Activated naive CD4-positive, alpha-beta T cell treated with anti-CD3 and anti-CD28 coated beads, Interleukin-2, amount 50 U/mL, for 24 hours (primary cell): ENCODE measurements at regions not wholly inside any gene's neighbourhood (a gene's known extent, or its start where the extent isn't known, plus 50 kb on each side); places are given as distances from the start of the nearest gene placed in this dataset.

Experiments used
- H3K27ac Mint-ChIP-seq: one replicate; pipeline ENCODE4 v1.8.0; 2021; ENCODE audit warnings: mild to moderate bottlenecking, mixed read lengths
- H3K27me3 Mint-ChIP-seq: one replicate; pipeline ENCODE4 v1.8.0; 2021; ENCODE audit warnings: mixed read lengths
- H3K36me3 Mint-ChIP-seq: one replicate; pipeline ENCODE4 v1.8.0; 2021; ENCODE audit warnings: mixed read lengths
- H3K4me1 Mint-ChIP-seq: one replicate; pipeline ENCODE4 v1.8.0; 2021; ENCODE audit warnings: mixed read lengths
- H3K4me3 Mint-ChIP-seq: one replicate; pipeline ENCODE4 v1.8.0; 2021; ENCODE audit warnings: mild to moderate bottlenecking, mixed read lengths
- H3K9me3 Mint-ChIP-seq: one replicate; pipeline ENCODE4 v1.8.0; 2021; ENCODE audit warnings: mixed read lengths

- Mint-ChIP-seq H3K9me3 (no peaks in the 10 kb centered on the region), H3K36me3 (no peaks in the 10 kb centered on the region), H3K27ac (no peak overlapping the region), H3K4me1 (no peaks in the 10 kb centered on the region), H3K27me3 (peaks cover 3% of the 10 kb centered on the region), H3K4me3 (no peak overlapping the region)
Observed at GRCh38 chr5:53350991-53351770, 129.2 kb upstream of the FST start.

- Mint-ChIP-seq H3K9me3 (no peaks in the 10 kb centered on the region), H3K36me3 (no peaks in the 10 kb centered on the region), H3K4me3 (no peak overlapping the region), H3K4me1 (no peaks in the 10 kb centered on the region), H3K27ac (no peak overlapping the region), H3K27me3 (peaks cover 3% of the 10 kb centered on the region)
Observed at GRCh38 chr5:53355316-53355715, 125.1 kb upstream of the FST start.

GRCh38 chr5:53355931-53356330 is 124.5 kb upstream of the FST start:
- Mint-ChIP-seq H3K4me1 (no peaks in the 10 kb centered on the region), H3K9me3 (no peaks in the 10 kb centered on the region), H3K27ac (no peak overlapping the region), H3K27me3 (peaks cover 3% of the 10 kb centered on the region), H3K36me3 (no peaks in the 10 kb centered on the region), H3K4me3 (no peak overlapping the region)

DNA sequence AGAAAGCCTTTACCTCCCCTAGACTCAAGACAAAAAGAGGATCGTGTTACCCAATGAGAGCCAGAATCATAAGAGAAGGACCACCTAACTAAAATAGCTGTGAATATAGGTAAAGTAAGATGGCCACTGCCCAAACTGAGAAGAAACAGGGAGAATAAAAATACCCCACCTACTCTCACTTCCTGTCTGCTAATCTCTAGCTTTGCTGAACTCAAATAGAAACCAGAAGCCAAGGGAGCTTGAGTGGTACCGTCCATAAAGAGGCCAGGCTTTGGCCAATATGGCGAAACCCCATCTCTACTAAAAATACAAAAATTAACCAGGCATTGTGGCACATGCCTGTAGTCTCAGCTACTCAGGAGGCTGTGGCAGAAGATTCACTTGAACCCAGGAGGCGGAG is 123.0 kb upstream of the FST start:
- Mint-ChIP-seq H3K36me3 (no peaks in the 10 kb centered on the region), H3K4me3 (no peak overlapping the region), H3K9me3 (no peaks in the 10 kb centered on the region), H3K4me1 (no peaks in the 10 kb centered on the region), H3K27ac (no peak overlapping the region), H3K27me3 (peaks cover 3% of the 10 kb centered on the region)

DNA sequence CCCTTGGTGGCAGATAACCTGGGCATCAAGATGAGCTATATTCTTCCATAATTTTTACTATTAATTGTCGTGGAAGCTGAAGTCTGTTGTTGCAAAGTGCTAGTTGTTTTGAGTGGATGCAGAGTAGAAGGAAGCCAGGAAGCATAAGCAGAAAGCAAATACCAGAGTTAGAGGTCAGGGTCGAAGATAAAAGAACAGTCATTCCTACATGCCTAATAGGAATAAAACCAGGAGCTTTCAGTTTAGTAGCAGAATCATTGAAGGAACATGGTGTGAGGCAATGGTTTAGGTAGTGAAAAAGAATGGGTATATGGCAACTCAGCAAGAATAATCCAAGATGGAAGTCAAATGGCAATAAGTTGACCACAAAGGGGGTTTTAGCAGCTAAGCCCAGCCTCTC is 121.6 kb upstream of the FST start:
- Mint-ChIP-seq H3K27ac (no peak overlapping the region), H3K4me3 (no peak overlapping the region), H3K27me3 (peaks cover 3% of the 10 kb centered on the region), H3K9me3 (no peaks in the 10 kb centered on the region), H3K36me3 (no peaks in the 10 kb centered on the region), H3K4me1 (no peaks in the 10 kb centered on the region)

- Mint-ChIP-seq H3K9me3 (no peaks in the 10 kb centered on the region), H3K4me1 (no peaks in the 10 kb centered on the region), H3K36me3 (no peaks in the 10 kb centered on the region), H3K27me3 (peaks cover 3% of the 10 kb centered on the region), H3K27ac (no peak overlapping the region), H3K4me3 (no peak overlapping the region)
Observed at GRCh38 chr5:53359916-53360517, 120.4 kb upstream of the FST start.

- Mint-ChIP-seq H3K27me3 (no peaks in the 10 kb centered on the region), H3K4me1 (no peaks in the 10 kb centered on the region), H3K36me3 (no peaks in the 10 kb centered on the region), H3K27ac (no peak overlapping the region), H3K4me3 (no peak overlapping the region), H3K9me3 (no peaks in the 10 kb centered on the region)
Observed at GRCh38 chr5:53360811-53361210, 119.6 kb upstream of the FST start.

- Mint-ChIP-seq H3K27ac (no peak overlapping the region), H3K9me3 (peaks cover 4% of the 10 kb centered on the region), H3K27me3 (no peaks in the 10 kb centered on the region), H3K4me3 (no peak overlapping the region), H3K36me3 (no peaks in the 10 kb centered on the region), H3K4me1 (no peaks in the 10 kb centered on the region)
Observed at GRCh38 chr5:53361708-53362107, 118.7 kb upstream of the FST start.

DNA sequence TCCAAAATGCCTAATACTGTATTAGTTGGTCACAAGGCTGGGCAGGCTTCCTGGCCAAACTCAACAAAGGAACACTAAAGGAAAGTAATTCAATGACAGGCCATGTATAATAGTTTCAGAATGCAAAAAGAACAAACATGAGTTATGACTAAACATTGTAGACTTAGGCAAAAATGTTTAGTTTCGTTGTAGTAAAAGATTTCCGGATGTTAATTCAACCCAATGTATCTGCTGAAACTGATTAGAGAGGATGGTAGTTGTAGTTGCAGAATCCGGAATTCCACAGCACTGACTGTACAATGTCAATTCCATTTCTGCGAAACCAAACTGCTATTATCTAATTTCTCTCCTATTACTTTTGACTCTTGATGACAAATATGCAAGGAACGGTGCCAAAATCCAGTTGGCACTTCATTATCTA is 117.9 kb upstream of the FST start:
- Mint-ChIP-seq H3K9me3 (peaks cover 4% of the 10 kb centered on the region), H3K27me3 (no peaks in the 10 kb centered on the region)

DNA sequence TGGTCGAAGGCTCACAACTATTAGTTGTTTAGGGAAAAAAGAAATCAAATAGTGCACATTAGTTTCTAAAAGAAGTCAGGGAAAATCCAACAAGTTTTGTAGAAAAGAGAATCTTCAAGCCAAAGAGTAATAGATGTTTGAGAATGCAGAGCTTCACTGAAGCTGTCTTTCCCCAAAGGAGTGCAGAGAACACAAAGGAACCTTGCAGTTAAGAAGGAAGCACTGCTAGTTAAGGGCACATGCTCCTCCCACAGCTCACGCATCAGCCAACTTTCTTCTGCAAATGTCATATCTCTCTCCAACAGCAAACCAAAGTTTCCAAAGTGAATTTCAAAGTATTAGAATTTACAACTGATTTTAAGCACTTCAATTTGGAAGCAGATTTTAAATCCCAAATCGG is 116.4 kb upstream of the FST start:
- no peaks in the 10 kb centered on the region for H3K36me3 Mint-ChIP-seq
- peaks cover 4% of the 10 kb centered on the region for H3K9me3 Mint-ChIP-seq
- H3K4me1 Mint-ChIP-seq, result no peaks in the 10 kb centered on the region
- H3K4me3 Mint-ChIP-seq, result no peak overlapping the region
- no peak overlapping the region for H3K27ac Mint-ChIP-seq
- H3K27me3 Mint-ChIP-seq, result no peaks in the 10 kb centered on the region

More for the DNA sequence above, 117.9 kb upstream of the FST start:
- Mint-ChIP-seq H3K4me1 (no peaks in the 10 kb centered on the region), H3K4me3 (no peak overlapping the region), H3K36me3 (no peaks in the 10 kb centered on the region), H3K27ac (no peak overlapping the region)

- Mint-ChIP-seq H3K4me1 (no peaks in the 10 kb centered on the region), H3K9me3 (peaks cover 4% of the 10 kb centered on the region), H3K27ac (no peak overlapping the region), H3K36me3 (no peaks in the 10 kb centered on the region), H3K4me3 (no peak overlapping the region), H3K27me3 (no peaks in the 10 kb centered on the region)
Observed at GRCh38 chr5:53366245-53366644, 114.2 kb upstream of the FST start.

- peaks cover 4% of the 10 kb centered on the region for H3K9me3 Mint-ChIP-seq
- no peaks in the 10 kb centered on the region for H3K27me3 Mint-ChIP-seq
- H3K36me3 Mint-ChIP-seq, result no peaks in the 10 kb centered on the region
- H3K4me3 Mint-ChIP-seq, result no peak overlapping the region
- H3K4me1 Mint-ChIP-seq, result no peaks in the 10 kb centered on the region
- H3K27ac Mint-ChIP-seq, result no peak overlapping the region
Observed at GRCh38 chr5:53367727-53368126, 112.7 kb upstream of the FST start.

- Mint-ChIP-seq H3K27ac (no peak overlapping the region), H3K9me3 (peaks cover 4% of the 10 kb centered on the region), H3K27me3 (no peaks in the 10 kb centered on the region), H3K36me3 (no peaks in the 10 kb centered on the region), H3K4me3 (no peak overlapping the region), H3K4me1 (no peaks in the 10 kb centered on the region)
Observed at GRCh38 chr5:53368516-53368915, 111.9 kb upstream of the FST start.

DNA sequence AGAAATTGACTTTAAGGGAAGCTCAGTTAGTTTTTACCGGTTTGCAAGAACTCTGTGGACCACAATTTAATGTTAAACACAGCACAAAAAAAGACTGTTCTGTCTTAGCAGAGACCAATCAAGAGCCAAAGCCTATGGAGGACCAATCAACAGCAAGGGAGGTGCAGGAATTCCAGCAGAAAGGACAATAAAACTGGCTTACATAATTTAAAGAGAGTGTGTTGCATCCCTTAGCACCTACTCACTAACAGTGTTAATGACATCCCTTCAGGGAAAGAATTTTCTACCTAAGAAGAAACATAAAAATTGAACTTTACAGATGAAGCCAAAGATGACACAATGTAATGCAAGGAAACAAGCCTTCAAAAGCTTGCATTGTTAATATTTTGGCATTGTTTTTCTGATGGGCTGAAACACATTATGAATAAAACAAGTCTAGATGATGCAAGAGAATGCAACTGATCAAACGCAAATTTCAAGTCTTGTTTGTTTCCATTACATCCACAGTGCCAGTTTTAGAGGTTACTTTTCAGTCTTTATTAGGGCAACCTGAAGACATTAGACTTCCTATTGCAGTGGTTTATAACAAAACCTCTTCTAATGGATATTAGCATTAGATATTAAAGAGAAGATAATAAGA is 111.3 kb upstream of the FST start:
- Mint-ChIP-seq H3K9me3 (peaks cover 4% of the 10 kb centered on the region), H3K27me3 (no peaks in the 10 kb centered on the region), H3K4me1 (no peaks in the 10 kb centered on the region), H3K36me3 (no peaks in the 10 kb centered on the region), H3K4me3 (no peak overlapping the region), H3K27ac (no peak overlapping the region)

GRCh38 chr5:53369681-53370080 is 110.7 kb upstream of the FST start:
- Mint-ChIP-seq H3K9me3 (peaks cover 4% of the 10 kb centered on the region), H3K27ac (no peak overlapping the region), H3K36me3 (no peaks in the 10 kb centered on the region), H3K4me3 (no peak overlapping the region), H3K4me1 (no peaks in the 10 kb centered on the region), H3K27me3 (no peaks in the 10 kb centered on the region)

GRCh38 chr5:53373451-53374158 is 106.8 kb upstream of the FST start:
- H3K27ac Mint-ChIP-seq, result no peak overlapping the region

More at GRCh38 chr5:53373451-53374158, 106.8 kb upstream of the FST start:
- H3K4me3 Mint-ChIP-seq, result no peak overlapping the region
- H3K27me3 Mint-ChIP-seq, result no peaks in the 10 kb centered on the region
- no peaks in the 10 kb centered on the region for H3K9me3 Mint-ChIP-seq
- H3K36me3 Mint-ChIP-seq, result no peaks in the 10 kb centered on the region
- H3K4me1 Mint-ChIP-seq, result no peaks in the 10 kb centered on the region
